ENCODE measurements at regions not wholly inside any gene's neighbourhood (a gene's known extent, or its start where the extent isn't known, plus 50 kb on each side); places are given as distances from the start of the nearest gene placed in this dataset.

DNA sequence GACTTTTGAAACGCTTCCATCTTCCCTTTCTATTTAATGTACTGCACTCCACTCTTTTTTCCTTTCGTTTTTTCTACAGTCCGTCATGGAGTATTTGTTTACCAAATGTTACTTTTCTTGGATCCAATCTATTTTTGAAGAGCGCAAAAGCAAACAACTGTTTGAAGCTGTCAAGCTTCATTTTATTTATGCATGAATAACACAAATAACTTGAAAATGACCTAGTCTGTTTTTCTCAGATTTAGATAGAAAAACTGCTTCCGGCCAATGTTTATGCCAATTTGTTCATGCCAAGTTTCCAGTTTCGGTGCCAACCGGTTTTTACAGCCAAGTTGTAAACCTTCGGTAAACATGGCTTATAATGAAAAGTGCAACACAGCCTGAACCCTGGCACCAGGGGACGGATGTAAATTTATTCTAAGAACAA, 150.9 kb upstream of the KLF6 start:
- peaks cover 19% of the 10 kb centered on the region for H3K4me1 Mint-ChIP-seq (ENCODE audit: unreplicated experiment)
- no peak for DNase-seq (ENCODE audit: extremely low spot score, unreplicated experiment)
- H3K36me3 Mint-ChIP-seq (ENCODE audit: unreplicated experiment), result no peaks in the 10 kb centered on the region
- peak overlapping the region; percentile 89 for H3K27ac Mint-ChIP-seq (ENCODE audit: unreplicated experiment)
- TF ChIP-seq, protein P1, sequence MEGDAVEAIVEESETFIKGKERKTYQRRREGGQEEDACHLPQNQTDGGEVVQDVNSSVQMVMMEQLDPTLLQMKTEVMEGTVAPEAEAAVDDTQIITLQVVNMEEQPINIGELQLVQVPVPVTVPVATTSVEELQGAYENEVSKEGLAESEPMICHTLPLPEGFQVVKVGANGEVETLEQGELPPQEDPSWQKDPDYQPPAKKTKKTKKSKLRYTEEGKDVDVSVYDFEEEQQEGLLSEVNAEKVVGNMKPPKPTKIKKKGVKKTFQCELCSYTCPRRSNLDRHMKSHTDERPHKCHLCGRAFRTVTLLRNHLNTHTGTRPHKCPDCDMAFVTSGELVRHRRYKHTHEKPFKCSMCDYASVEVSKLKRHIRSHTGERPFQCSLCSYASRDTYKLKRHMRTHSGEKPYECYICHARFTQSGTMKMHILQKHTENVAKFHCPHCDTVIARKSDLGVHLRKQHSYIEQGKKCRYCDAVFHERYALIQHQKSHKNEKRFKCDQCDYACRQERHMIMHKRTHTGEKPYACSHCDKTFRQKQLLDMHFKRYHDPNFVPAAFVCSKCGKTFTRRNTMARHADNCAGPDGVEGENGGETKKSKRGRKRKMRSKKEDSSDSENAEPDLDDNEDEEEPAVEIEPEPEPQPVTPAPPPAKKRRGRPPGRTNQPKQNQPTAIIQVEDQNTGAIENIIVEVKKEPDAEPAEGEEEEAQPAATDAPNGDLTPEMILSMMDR (IDR thresholded peaks at IDR 0.05), result no peak
- no peak overlapping the region for H3K4me3 Mint-ChIP-seq (ENCODE audit: unreplicated experiment)
- no peaks in the 10 kb centered on the region for H3K9me3 Mint-ChIP-seq (ENCODE audit: unreplicated experiment)
- no peaks in the 10 kb centered on the region for H3K27me3 Mint-ChIP-seq (ENCODE audit: unreplicated experiment)

DNA sequence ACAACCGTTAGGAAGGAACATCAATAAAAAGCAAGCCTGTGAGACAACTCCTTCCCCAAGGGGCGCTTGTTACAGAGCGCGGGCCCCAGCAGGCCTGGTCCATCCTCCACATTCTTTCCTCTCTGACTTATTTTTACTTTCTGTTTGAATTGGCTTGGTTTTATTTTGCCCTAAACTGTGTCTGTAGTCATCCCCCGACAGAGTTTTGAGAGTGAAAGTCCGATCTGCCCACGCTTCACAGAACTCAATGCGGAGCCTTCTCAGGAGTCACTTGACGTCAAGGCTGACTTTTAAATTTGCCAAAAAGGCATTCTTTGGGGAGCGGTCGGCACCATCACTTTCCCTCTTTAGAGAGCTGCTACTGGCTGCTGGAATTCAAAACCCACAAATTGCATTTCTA, 150.1 kb upstream of the KLF6 start:
- Mint-ChIP-seq H3K9me3 (ENCODE audit: unreplicated experiment) (no peaks in the 10 kb centered on the region), H3K36me3 (ENCODE audit: unreplicated experiment) (no peaks in the 10 kb centered on the region), H3K4me3 (ENCODE audit: unreplicated experiment) (peak overlapping the region; percentile 23), H3K27ac (ENCODE audit: unreplicated experiment) (peak overlapping the region; percentile 89), H3K4me1 (ENCODE audit: unreplicated experiment) (peaks cover 19% of the 10 kb centered on the region), H3K27me3 (ENCODE audit: unreplicated experiment) (no peaks in the 10 kb centered on the region)
- peak; percentile 62 for DNase-seq (ENCODE audit: extremely low spot score, unreplicated experiment)
- TF ChIP-seq, protein P1 (IDR thresholded peaks at IDR 0.05), result no peak

DNA sequence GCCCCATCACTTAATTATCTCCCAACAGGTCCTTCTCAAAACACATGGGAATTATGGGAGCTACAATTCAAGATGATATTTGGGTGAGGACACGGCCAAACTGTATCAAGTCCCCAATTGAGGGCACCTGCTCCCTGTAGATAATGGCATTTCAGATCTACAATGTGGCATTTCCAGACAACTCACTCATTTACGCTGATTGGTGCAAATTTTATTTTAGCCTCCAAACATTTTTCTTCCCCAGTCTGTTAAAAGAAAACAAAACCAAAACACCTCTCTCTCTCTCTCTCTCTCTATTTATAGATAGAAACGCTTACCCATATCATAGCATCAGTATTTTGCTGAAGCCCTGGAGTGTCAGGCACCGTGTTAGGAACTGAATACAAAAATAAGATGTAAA, 148.7 kb upstream of the KLF6 start:
- peak; percentile 4 for DNase-seq (ENCODE audit: extremely low spot score, unreplicated experiment)
- no peaks in the 10 kb centered on the region for H3K36me3 Mint-ChIP-seq (ENCODE audit: unreplicated experiment)
- no peaks in the 10 kb centered on the region for H3K27me3 Mint-ChIP-seq (ENCODE audit: unreplicated experiment)
- H3K27ac Mint-ChIP-seq (ENCODE audit: unreplicated experiment), result no peak overlapping the region
- TF ChIP-seq, protein P1 (IDR thresholded peaks at IDR 0.05), result no peak
- H3K4me3 Mint-ChIP-seq (ENCODE audit: unreplicated experiment), result no peak overlapping the region
- H3K4me1 Mint-ChIP-seq (ENCODE audit: unreplicated experiment), result peaks cover 19% of the 10 kb centered on the region
- no peaks in the 10 kb centered on the region for H3K9me3 Mint-ChIP-seq (ENCODE audit: unreplicated experiment)

DNA sequence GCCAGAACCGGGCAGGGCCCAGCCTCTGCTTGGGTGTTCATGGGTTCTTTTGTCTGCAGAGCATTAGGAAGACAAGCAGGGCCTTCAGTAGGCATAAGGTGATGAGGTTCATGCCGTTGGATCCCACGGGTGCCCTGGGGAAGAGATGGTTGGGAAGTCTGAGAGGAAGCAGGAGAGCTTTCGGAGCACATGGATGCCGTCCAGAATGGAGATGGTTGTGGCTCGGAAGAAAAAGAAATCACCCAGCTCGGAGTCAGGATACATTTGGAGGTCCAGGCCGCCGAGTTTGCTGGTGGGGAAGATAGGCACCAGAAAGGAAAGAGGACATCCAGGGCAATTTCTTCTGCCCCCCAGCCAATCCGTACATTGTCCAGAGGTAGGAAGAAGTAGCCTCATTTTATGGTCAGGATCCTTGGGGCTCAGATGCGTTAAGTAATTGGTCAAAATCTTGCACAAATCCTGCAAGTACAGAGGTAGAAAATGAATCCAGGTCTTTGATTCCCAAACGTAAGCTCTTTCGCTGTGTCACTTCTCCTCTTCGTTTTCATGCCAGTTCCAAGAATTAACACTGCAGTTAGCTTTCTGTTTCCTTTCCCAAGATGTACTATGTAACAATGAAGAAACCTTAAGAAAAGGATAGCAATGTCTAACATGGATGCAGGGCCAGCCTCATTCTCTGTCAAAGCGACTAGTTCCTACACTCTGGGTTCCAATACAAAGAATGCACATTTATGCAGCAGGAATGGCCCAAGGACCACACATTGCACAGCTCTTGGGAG, 147.8 kb upstream of the KLF6 start:
- Mint-ChIP-seq H3K27me3 (ENCODE audit: unreplicated experiment) (no peaks in the 10 kb centered on the region), H3K4me3 (ENCODE audit: unreplicated experiment) (no peak overlapping the region), H3K9me3 (ENCODE audit: unreplicated experiment) (no peaks in the 10 kb centered on the region), H3K36me3 (ENCODE audit: unreplicated experiment) (no peaks in the 10 kb centered on the region), H3K4me1 (ENCODE audit: unreplicated experiment) (peaks cover 19% of the 10 kb centered on the region), H3K27ac (ENCODE audit: unreplicated experiment) (no peak overlapping the region)
- DNase-seq (ENCODE audit: extremely low spot score, unreplicated experiment), result peak; percentile 59
- TF ChIP-seq, protein P1 (IDR thresholded peaks at IDR 0.05), result no peak

DNA sequence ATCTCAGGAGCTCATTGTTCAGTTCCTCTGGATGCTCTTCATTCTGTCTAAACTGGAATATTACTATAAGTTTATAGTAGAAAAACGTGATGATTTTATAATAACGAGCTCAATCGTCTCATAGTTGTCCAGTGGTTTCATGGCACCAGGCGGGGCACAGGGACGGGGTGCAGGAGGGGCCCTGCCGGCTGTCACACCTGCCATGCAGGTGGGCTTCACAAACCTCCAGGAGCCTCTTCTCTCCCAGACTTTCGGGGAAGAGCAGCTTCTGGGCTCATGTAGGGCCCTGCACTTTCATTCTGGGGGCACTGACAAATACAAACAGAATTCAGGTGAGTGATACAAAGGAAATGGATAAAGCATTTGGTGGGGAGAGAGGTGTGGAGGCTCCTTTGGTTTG, 146.9 kb upstream of the KLF6 start:
- no peaks in the 10 kb centered on the region for H3K27me3 Mint-ChIP-seq (ENCODE audit: unreplicated experiment)
- TF ChIP-seq, protein P1 (IDR thresholded peaks at IDR 0.05), result no peak
- H3K4me3 Mint-ChIP-seq (ENCODE audit: unreplicated experiment), result no peak overlapping the region
- H3K9me3 Mint-ChIP-seq (ENCODE audit: unreplicated experiment), result no peaks in the 10 kb centered on the region
- peak; percentile 60 for DNase-seq (ENCODE audit: extremely low spot score, unreplicated experiment)
- no peak overlapping the region for H3K27ac Mint-ChIP-seq (ENCODE audit: unreplicated experiment)
- peaks cover 19% of the 10 kb centered on the region for H3K4me1 Mint-ChIP-seq (ENCODE audit: unreplicated experiment)
- H3K36me3 Mint-ChIP-seq (ENCODE audit: unreplicated experiment), result no peaks in the 10 kb centered on the region

All from osteocyte (in vitro differentiated cells).